H1 (cell line): ENCODE measurements at regions not wholly inside any gene's neighbourhood (a gene's known extent, or its start where the extent isn't known, plus 50 kb on each side); places are given as distances from the start of the nearest gene placed in this dataset.

Experiments used
- CTCF ChIA-PET: fragments of 300-600 bp; sonication (Branson Sonifier 250); formaldehyde crosslinking; loops from one replicate; lab custom pipeline; 2021; ENCODE audit not compliant: partially characterized antibody; lab: Charles Lee
- POLR2A ChIA-PET: fragments of 300-600 bp; sonication (Branson Sonifier 250); formaldehyde crosslinking; loops from one replicate; lab custom pipeline; 2021; ENCODE audit warnings: inconsistent platforms; ENCODE audit not compliant: partially characterized antibody; lab: Charles Lee
- DNase-seq, 2 experiments: peaks; one replicate each; pipeline versions ENCODE4 v3.0.0 to v3.0.0-alpha.2; 2010 to 2022; ENCODE audit warnings: low spot score in 2 of 2, low read depth in 1 of 2, mixed read lengths in 1 of 2
- FAIRE-seq: peaks from 2 replicates; lab custom pipeline; 2011; peaks lifted over from hg19 to GRCh38; lab: Jason Lieb, UNC
- H2AFZ ChIP-seq: 2 replicates; pipeline ENCODE4 v1.8.1; 2012; ENCODE audit warnings: low read length, inconsistent platforms
- H2AK5ac ChIP-seq: 2 replicates; pipeline ENCODE4 v1.6.1; 2013; ENCODE audit warnings: low read depth, low read length
- H2BK120ac ChIP-seq: replicated peaks from 2 replicates; pipeline ENCODE3; 2013; ENCODE audit warnings: low read depth, low read length, inconsistent platforms
- H2BK12ac ChIP-seq: 2 replicates; pipeline ENCODE4 v1.6.1; 2013; ENCODE audit warnings: low read depth, low read length
- H2BK15ac ChIP-seq: 2 replicates; pipeline ENCODE4 v1.6.1; 2013; ENCODE audit warnings: low read length
- H2BK20ac ChIP-seq: 2 replicates; pipeline ENCODE4 v1.6.1; 2013; ENCODE audit warnings: low read length
- H2BK5ac ChIP-seq: 2 replicates; pipeline ENCODE4 v1.6.1; 2013; ENCODE audit warnings: low read depth, low read length
- H3K14ac ChIP-seq: 2 replicates; pipeline ENCODE4 v1.6.1; 2013; ENCODE audit warnings: inconsistent platforms; ENCODE audit not compliant: insufficient read length
- H3K18ac ChIP-seq: 2 replicates; pipeline ENCODE4 v1.6.1; 2013; ENCODE audit warnings: low read length; ENCODE audit errors: extremely low read depth
- H3K23ac ChIP-seq: 2 replicates; pipeline ENCODE4 v1.6.1; 2013; ENCODE audit warnings: inconsistent platforms; ENCODE audit not compliant: insufficient read length
- H3K23me2 ChIP-seq: 2 replicates; pipeline ENCODE4 v1.6.1; 2013; ENCODE audit warnings: low read depth, low read length
- H3K27ac ChIP-seq: 2 replicates; pipeline ENCODE4 v1.6.1; 2011; ENCODE audit warnings: low read depth, low read length, inconsistent platforms
- H3K27me3 ChIP-seq, 4 experiments: replicated peaks in 1 of 4; 1 replicate in 1 of 4; 2 replicates in 3 of 4; pipeline versions ENCODE4 v1.6.1 to v1.8.1; 2011 to 2013; ENCODE audit warnings: low read length in 3 of 4, mild to moderate bottlenecking in 3 of 4, inconsistent platforms in 2 of 4, mixed read lengths in 2 of 4, moderate library complexity in 1 of 4; ENCODE audit not compliant: control insufficient read depth in 3 of 4, insufficient read depth in 3 of 4; ENCODE audit errors: extremely low read depth in 1 of 4
- H3K36me3 ChIP-seq, 4 experiments: 2 replicates each; pipeline versions ENCODE4 v1.6.1 to v1.8.1; 2011 to 2013; ENCODE audit warnings: mild to moderate bottlenecking in 4 of 4, low read length in 3 of 4, moderate library complexity in 2 of 4, control low read depth in 1 of 4, inconsistent platforms in 1 of 4; ENCODE audit not compliant: insufficient read depth in 4 of 4, control insufficient read depth in 2 of 4
- H3K4ac ChIP-seq: replicated peaks from 2 replicates; pipeline ENCODE3; 2013; ENCODE audit warnings: low read length, low read depth, mixed read lengths, inconsistent platforms; ENCODE audit not compliant: insufficient read length
- H3K4me1 ChIP-seq, 4 experiments: replicated peaks in 1 of 4; 1 replicate in 1 of 4; 2 replicates in 3 of 4; pipeline versions ENCODE4 v1.6.1 to v1.8.1; 2011 to 2013; ENCODE audit warnings: low read length in 3 of 4, inconsistent platforms in 2 of 4, mixed read lengths in 1 of 4; ENCODE audit not compliant: insufficient read depth in 4 of 4, control insufficient read depth in 3 of 4
- H3K4me2 ChIP-seq, 2 experiments: 2 replicates each; pipeline versions ENCODE4 v1.6.1 to v1.8.1; 2011 to 2013; ENCODE audit warnings: low read depth in 2 of 2, low read length in 2 of 2, control low read depth in 1 of 2, inconsistent platforms in 1 of 2, mild to moderate bottlenecking in 1 of 2; ENCODE audit not compliant: insufficient read depth in 1 of 2
- H3K4me3 ChIP-seq, 4 experiments: fragments of 200-600, 300-600 bp in 1 of 4; sonication (generic), shearing (Covaris generic), sonication (Bioruptor Twin) in 1 of 4; 2 replicates each; pipeline versions ENCODE4 v1.5.1 to v1.8.1; 2011 to 2016; ENCODE audit warnings: low read length in 4 of 4, low read depth in 3 of 4, control low read depth in 2 of 4, inconsistent platforms in 2 of 4, mild to moderate bottlenecking in 2 of 4, mixed read lengths in 1 of 4, moderate library complexity in 1 of 4; ENCODE audit not compliant: insufficient read depth in 2 of 4; ENCODE audit errors: extremely low read depth in 1 of 4
- H3K56ac ChIP-seq: replicated peaks from 2 replicates; pipeline ENCODE3; 2013; ENCODE audit warnings: low read depth, mild to moderate bottlenecking, mixed read lengths, low read length, inconsistent platforms; ENCODE audit not compliant: insufficient read length
- H3K79me1 ChIP-seq: 2 replicates; pipeline ENCODE4 v1.6.1; 2013; ENCODE audit warnings: low read depth, low read length, control low read depth
- H3K79me2 ChIP-seq, 2 experiments: 2 replicates each; pipeline versions ENCODE4 v1.6.1 to v1.8.1; 2012 to 2013; ENCODE audit warnings: low read length in 2 of 2, mild to moderate bottlenecking in 2 of 2, inconsistent platforms in 1 of 2; ENCODE audit not compliant: insufficient read depth in 2 of 2, control insufficient read depth in 1 of 2
- H3K9ac ChIP-seq, 4 experiments: replicated peaks in 1 of 4; 1 replicate in 1 of 4; 2 replicates in 3 of 4; pipeline versions ENCODE4 v1.6.1 to v1.8.1; 2011 to 2013; ENCODE audit warnings: low read depth in 3 of 4, low read length in 3 of 4, control low read depth in 2 of 4, mild to moderate bottlenecking in 2 of 4, moderate library complexity in 2 of 4, inconsistent platforms in 1 of 4; ENCODE audit errors: extremely low read depth in 1 of 4
- H3K9me3 ChIP-seq, 2 experiments: 2 replicates each; pipeline versions ENCODE4 v1.6.1 to v1.8.1; 2012 to 2013; ENCODE audit warnings: mild to moderate bottlenecking in 2 of 2, moderate library complexity in 2 of 2, control low read depth in 1 of 2, inconsistent platforms in 1 of 2, low read depth in 1 of 2, low read length in 1 of 2, mixed read lengths in 1 of 2; ENCODE audit not compliant: insufficient read depth in 2 of 2
- H4K20me1 ChIP-seq, 2 experiments: replicated peaks in 1 of 2; 2 replicates each; pipeline versions ENCODE3 to v1.8.1; 2011 to 2013; ENCODE audit warnings: inconsistent platforms in 2 of 2, low read length in 2 of 2, mild to moderate bottlenecking in 1 of 2; ENCODE audit not compliant: insufficient read depth in 2 of 2, control insufficient read depth in 1 of 2
- H4K5ac ChIP-seq: 2 replicates; pipeline ENCODE4 v1.6.1; 2013; ENCODE audit warnings: low read length, low read depth, mixed read lengths, inconsistent platforms; ENCODE audit not compliant: insufficient read length
- H4K8ac ChIP-seq: 2 replicates; pipeline ENCODE4 v1.8.0; 2013; ENCODE audit warnings: mild to moderate bottlenecking, moderate library complexity, low read length, inconsistent platforms; ENCODE audit not compliant: insufficient read depth; ENCODE audit errors: extremely low read depth
- H4K91ac ChIP-seq: replicated peaks from 2 replicates; pipeline ENCODE3; 2013; ENCODE audit warnings: low read length, mixed read lengths, inconsistent platforms; ENCODE audit not compliant: insufficient read length
- CHD2 ChIP-seq: IDR thresholded peaks from 2 replicates; pipeline ENCODE4 v1.6.1; 2012; ENCODE audit warnings: low read length, improper control_type of control experiment
- WGBS, 2 experiments: shearing (Covaris generic) in 1 of 2; methylation state at CpG; one replicate each; pipeline versions ENCODE4 v1.1.6 to v1.1.7; 2013 to 2015; ENCODE audit warnings: low lambda C conversion rate in 2 of 2, mixed read lengths in 2 of 2, inconsistent platforms in 1 of 2, low coverage in 1 of 2, missing lambda C conversion rate in 1 of 2; ENCODE audit not compliant: insufficient replicate concordance in 2 of 2, insufficient coverage in 1 of 2, insufficient read length in 1 of 2; ENCODE audit errors: extremely low coverage in 1 of 2, missing lambda C conversion rate in 1 of 2; 5-methylcytosine and 5-hydroxymethylcytosine counted together

DNA sequence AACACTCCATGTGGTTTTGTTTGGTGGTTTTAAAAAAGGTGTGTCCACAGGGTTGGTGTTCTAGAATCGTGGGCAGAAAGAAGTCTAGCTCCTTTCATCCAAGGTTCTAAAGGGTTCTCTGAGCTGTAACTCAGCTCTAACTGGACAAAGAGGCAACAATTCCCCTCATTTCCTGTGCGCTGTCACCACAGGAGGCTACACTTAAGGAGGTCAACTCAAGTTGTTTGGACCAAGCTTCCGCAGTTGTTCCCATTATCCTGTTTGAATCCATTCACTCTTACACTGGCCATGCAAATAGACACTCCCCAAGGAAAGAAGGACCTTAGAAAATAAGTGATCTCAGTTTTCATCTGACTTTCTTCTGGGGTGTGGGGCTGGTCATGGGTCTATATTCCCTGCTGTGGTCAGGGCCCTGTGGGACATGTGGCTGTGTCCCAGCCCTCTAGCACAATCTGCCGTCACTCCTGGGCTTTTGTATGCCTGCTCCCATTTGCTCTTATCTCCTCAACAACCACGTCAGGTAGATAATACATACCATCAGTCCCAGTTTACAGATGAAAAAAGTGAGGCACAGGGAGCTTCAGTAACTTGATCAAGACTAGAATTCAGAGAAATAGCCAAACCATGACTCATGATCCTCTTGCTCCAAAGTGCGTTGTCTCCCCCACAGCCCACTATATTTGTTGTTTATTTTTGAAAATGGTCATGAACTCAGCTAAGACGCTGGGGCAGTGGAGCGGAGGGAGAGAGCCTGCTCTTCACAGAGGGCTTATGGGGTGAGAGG, 103.6 kb downstream of the RHOU start:
- H4K91ac ChIP-seq = no peak overlapping the region
- no peaks in the 10 kb centered on the region for H3K79me2 ChIP-seq
- no peak overlapping the region for H3K9ac ChIP-seq
- DNase-seq = peak in 1 of 2 experiments; percentile 20
- no peaks in the 10 kb centered on the region for H3K36me3 ChIP-seq
- no peak overlapping the region for H3K4ac ChIP-seq
- H3K56ac ChIP-seq = no peak overlapping the region
- H4K5ac ChIP-seq = no peak overlapping the region
- no peaks in the 10 kb centered on the region for H3K79me1 ChIP-seq
- WGBS, 2 experiments = 94% methylated on average over 8 of the region's 8 CpGs; no CpG with 5 or more reads in 1 of the 2 experiments
- no peak overlapping the region for H3K4me3 ChIP-seq
- no peak overlapping the region for H2BK20ac ChIP-seq
- peaks cover 3 to 13% of the 10 kb centered on the region in 2 experiments for H3K9me3 ChIP-seq
- no peak overlapping the region for H2BK5ac ChIP-seq
- H3K23me2 ChIP-seq = no peaks in the 10 kb centered on the region
- H3K27me3 ChIP-seq = no peaks in the 10 kb centered on the region
- no peak overlapping the region for H3K18ac ChIP-seq
- H3K4me2 ChIP-seq = no peak overlapping the region
- no peak overlapping the region for H3K23ac ChIP-seq
- no peak for TF ChIP-seq CHD2
- no peak overlapping the region for H2BK12ac ChIP-seq
- H3K14ac ChIP-seq = no peak overlapping the region
- H3K27ac ChIP-seq = no peak overlapping the region
- no peak overlapping the region for H2BK120ac ChIP-seq
- no peaks in the 10 kb centered on the region for H4K20me1 ChIP-seq
- FAIRE-seq = no peak
- POLR2A ChIA-PET = no interaction called here
- H2AFZ ChIP-seq = no peak overlapping the region
- H3K4me1 ChIP-seq = peaks cover 0 to 2% (median 0%) of the 10 kb centered on the region in 4 experiments; a peak in 2 of 7 replicates
- H2AK5ac ChIP-seq = no peak overlapping the region
- no peak overlapping the region for H4K8ac ChIP-seq
- CTCF ChIA-PET = interaction anchor here (0.6 to 1.3 kb wide), 3 partner anchors 20 to 517 kb away, joined by 3 to 4 read pairs (median 3); no protein-coding TSS in a partner anchor
- H2BK15ac ChIP-seq = no peak overlapping the region
